DMS114 treated with DMSO at 0.1 percent for 48 hours (cell line): ENCODE measurements at regions not wholly inside any gene's neighbourhood (a gene's known extent, or its start where the extent isn't known, plus 50 kb on each side); places are given as distances from the start of the nearest gene placed in this dataset.
"Not testable (repeated sequence)": the region's sequence is repeated elsewhere in the genome, so short reads cannot be mapped to it uniquely, and the experiment has no call there.

Experiments
- DNase-seq: peaks from one replicate; lab custom pipeline; 2025; ENCODE audit not compliant: unreplicated experiment; lab: John Stamatoyannopoulos, UW

GRCh38 chr21:31537872-31538576, 121.5 kb upstream of the SOD1 start:
- no peak for DNase-seq

- no peak for DNase-seq
Observed at GRCh38 chr21:31536138-31536537, 123.4 kb upstream of the SOD1 start.

GRCh38 chr21:31531967-31532366, 127.5 kb upstream of the SOD1 start:
- DNase-seq: no peak

GRCh38 chr21:31530897-31531705, 128.4 kb upstream of the SOD1 start:
- no peak for DNase-seq

GRCh38 chr21:31530364-31530763, 129.1 kb upstream of the SOD1 start:
- no peak for DNase-seq

GRCh38 chr21:31529406-31529805, 130.1 kb upstream of the SOD1 start:
- no peak for DNase-seq

GRCh38 chr21:31526040-31526439, 133.5 kb upstream of the SOD1 start:
- no peak for DNase-seq

- no peak for DNase-seq
Observed at GRCh38 chr21:31524140-31524539, 135.4 kb upstream of the SOD1 start.

- DNase-seq: no peak
Observed at GRCh38 chr21:31521515-31521914, 138.0 kb upstream of the SOD1 start.

- no peak for DNase-seq
Observed at GRCh38 chr21:31520561-31521098, 138.9 kb upstream of the SOD1 start.

GRCh38 chr21:31518580-31518979, 140.9 kb upstream of the SOD1 start:
- DNase-seq: no peak

- no peak for DNase-seq
Observed at GRCh38 chr21:31517664-31518414, 141.7 kb upstream of the SOD1 start.

GRCh38 chr21:31515253-31515652, 144.2 kb upstream of the SOD1 start:
- no peak for DNase-seq

GRCh38 chr21:31514598-31514997, 144.9 kb upstream of the SOD1 start:
- DNase-seq: no peak

GRCh38 chr21:31513541-31513940, 146.0 kb upstream of the SOD1 start:
- not testable (repeated sequence) for DNase-seq

- not testable (repeated sequence) for DNase-seq
Observed at GRCh38 chr21:31511999-31512398, 147.5 kb upstream of the SOD1 start.

GRCh38 chr21:31511258-31511657, 148.2 kb upstream of the SOD1 start:
- no peak for DNase-seq

- DNase-seq: no peak
Observed at GRCh38 chr21:31509194-31510017, 150.1 kb upstream of the SOD1 start.

GRCh38 chr21:31505975-31506374, 153.5 kb upstream of the SOD1 start:
- DNase-seq: no peak

GRCh38 chr21:31503939-31504338, 155.6 kb upstream of the SOD1 start:
- no peak for DNase-seq

- no peak for DNase-seq
Observed at GRCh38 chr21:31503467-31503866, 156.0 kb upstream of the SOD1 start.
